WTC11 (cell line): ENCODE measurements at regions not wholly inside any gene's neighbourhood (a gene's known extent, or its start where the extent isn't known, plus 50 kb on each side); places are given as distances from the start of the nearest gene placed in this dataset.

Experiments
- ATAC-seq: fragments of 200-7000 bp; cut with Tn5 transposase; 2 replicates; pipeline ENCODE4 v1.10.0; 2021; ENCODE audit warnings: mild to moderate bottlenecking, moderate library complexity
- CTCF ChIA-PET: fragments of 300-600 bp; sonication (Branson Sonifier 250); formaldehyde crosslinking; loops from one replicate; lab custom pipeline; 2021; ENCODE audit warnings: antibody characterized with exemption; lab: Charles Lee
- POLR2A ChIA-PET: fragments of 350-600 bp; sonication (Branson Sonifier 250); formaldehyde crosslinking; loops from one replicate; lab custom pipeline; 2021; ENCODE audit warnings: antibody characterized with exemption; lab: Charles Lee
- DNase-seq: peaks from one replicate; pipeline ENCODE4 v3.0.0; 2021; ENCODE audit warnings: low spot score
- H3K27ac Mint-ChIP-seq: 2 replicates; pipeline ENCODE4 v1.8.0; 2021; ENCODE audit warnings: mixed read lengths
- H3K27me3 Mint-ChIP-seq: 2 replicates; pipeline ENCODE4 v1.8.0; 2021; ENCODE audit warnings: low read depth, mild to moderate bottlenecking, moderate library complexity, mixed read lengths
- H3K36me3 Mint-ChIP-seq: 2 replicates; pipeline ENCODE4 v1.8.0; 2021; ENCODE audit warnings: mixed read lengths
- H3K4me1 Mint-ChIP-seq: 2 replicates; pipeline ENCODE4 v1.8.0; 2022; ENCODE audit warnings: mixed read lengths
- H3K4me3 Mint-ChIP-seq: 2 replicates; pipeline ENCODE4 v1.8.0; 2021; ENCODE audit warnings: mild to moderate bottlenecking, moderate library complexity, mixed read lengths
- H3K9me3 Mint-ChIP-seq: 2 replicates; pipeline ENCODE4 v1.8.0; 2021; ENCODE audit warnings: mixed read lengths
- ATF3 ChIP-seq: sonication (generic); formaldehyde crosslinking; conservative IDR thresholded peaks from 2 replicates; pipeline ENCODE4 v1.8.1; 2022; ENCODE audit warnings: mild to moderate bottlenecking, missing genetic modification reagents
- ELF4 ChIP-seq: sonication (generic); formaldehyde crosslinking; IDR thresholded peaks from 2 replicates; pipeline ENCODE4 v1.8.1; 2022; ENCODE audit warnings: low read depth, mild to moderate bottlenecking, moderate library complexity, missing genetic modification reagents
- EMX1 ChIP-seq: fragments of 250-450 bp; sonication (Bioruptor Pico); IDR thresholded peaks from 2 replicates; pipeline ENCODE4 v1.8.0; 2021; ENCODE audit warnings: mild to moderate bottlenecking
- ERG ChIP-seq: fragments of 250-450 bp; sonication (Bioruptor Pico); IDR thresholded peaks from 2 replicates; pipeline ENCODE4 v1.8.0; 2021; ENCODE audit warnings: mild to moderate bottlenecking
- FOXK1 ChIP-seq: sonication (generic); formaldehyde crosslinking; IDR thresholded peaks from 2 replicates; pipeline ENCODE4 v1.8.0; 2022; ENCODE audit warnings: mild to moderate bottlenecking, moderate library complexity, missing genetic modification reagents
- FOXP4 ChIP-seq: sonication (generic); formaldehyde crosslinking; IDR thresholded peaks from 2 replicates; pipeline ENCODE4 v1.8.0; 2022; ENCODE audit warnings: mild to moderate bottlenecking, missing genetic modification reagents
- GTF2I ChIP-seq: fragments of 250-450 bp; sonication (Bioruptor Pico); conservative IDR thresholded peaks from 2 replicates; pipeline ENCODE4 v1.4.0; 2021; ENCODE audit warnings: mild to moderate bottlenecking
- HMGA2 ChIP-seq: fragments of 250-450 bp; sonication (Bioruptor Pico); IDR thresholded peaks from 2 replicates; pipeline ENCODE4 v1.4.0; 2021; ENCODE audit warnings: mild to moderate bottlenecking, moderate library complexity
- IRF2 ChIP-seq: sonication (generic); formaldehyde crosslinking; IDR thresholded peaks from 2 replicates; pipeline ENCODE4 v1.8.0; 2022; ENCODE audit warnings: low read depth, missing genetic modification reagents, borderline replicate concordance
- JAZF1 ChIP-seq: fragments of 250-450 bp; sonication (Bioruptor Pico); IDR thresholded peaks from 2 replicates; pipeline ENCODE4 v1.9.0; 2021; ENCODE audit warnings: moderate library complexity, mild to moderate bottlenecking, inconsistent platforms
- MXD4 ChIP-seq: fragments of 250-450 bp; sonication (Bioruptor Pico); IDR thresholded peaks from 2 replicates; pipeline ENCODE4 v1.8.0; 2021; ENCODE audit warnings: mild to moderate bottlenecking, moderate library complexity, borderline replicate concordance
- PRDM15 ChIP-seq: sonication (generic); formaldehyde crosslinking; IDR thresholded peaks from 2 replicates; pipeline ENCODE4 v1.8.0; 2022; ENCODE audit warnings: missing genetic modification reagents
- PRRX2 ChIP-seq: fragments of 250-450 bp; sonication (Bioruptor Pico); IDR thresholded peaks from 2 replicates; pipeline ENCODE4 v1.8.0; 2021; ENCODE audit warnings: mild to moderate bottlenecking
- RELA ChIP-seq: sonication (generic); formaldehyde crosslinking; IDR thresholded peaks from 2 replicates; pipeline ENCODE4 v1.8.1; 2022; ENCODE audit warnings: missing genetic modification reagents, mild to moderate bottlenecking, borderline replicate concordance
- SMAD3 ChIP-seq: sonication (generic); formaldehyde crosslinking; IDR thresholded peaks from 2 replicates; pipeline ENCODE4 v1.8.0; 2022; ENCODE audit warnings: missing genetic modification reagents, mild to moderate bottlenecking, borderline replicate concordance
- SMAD4 ChIP-seq: sonication (generic); formaldehyde crosslinking; IDR thresholded peaks from 2 replicates; pipeline ENCODE4 v1.8.0; 2022; ENCODE audit warnings: mild to moderate bottlenecking, missing genetic modification reagents
- SP1 ChIP-seq: sonication (generic); formaldehyde crosslinking; conservative IDR thresholded peaks from 2 replicates; pipeline ENCODE4 v1.8.1; 2022; ENCODE audit warnings: missing genetic modification reagents
- TEAD1 ChIP-seq: sonication (generic); formaldehyde crosslinking; IDR thresholded peaks from 2 replicates; pipeline ENCODE4 v1.8.0; 2022; ENCODE audit warnings: mild to moderate bottlenecking, missing genetic modification reagents
- TP53 ChIP-seq: sonication (generic); formaldehyde crosslinking; IDR thresholded peaks from 2 replicates; pipeline ENCODE4 v1.8.1; 2023; ENCODE audit warnings: mild to moderate bottlenecking, missing genetic modification reagents
- ZBTB21 ChIP-seq: sonication (generic); formaldehyde crosslinking; IDR thresholded peaks from 2 replicates; pipeline ENCODE4 v1.8.1; 2023; ENCODE audit warnings: mild to moderate bottlenecking, missing genetic modification reagents, borderline replicate concordance
- ZNF232 ChIP-seq: sonication (generic); formaldehyde crosslinking; IDR thresholded peaks from 2 replicates; pipeline ENCODE4 v1.8.0; 2022; ENCODE audit warnings: mild to moderate bottlenecking, missing genetic modification reagents
- ZNF263 ChIP-seq: sonication (generic); formaldehyde crosslinking; IDR thresholded peaks from 2 replicates; pipeline ENCODE4 v1.8.1; 2022; ENCODE audit warnings: low read depth, mild to moderate bottlenecking, moderate library complexity, missing genetic modification reagents
- ZNF396 ChIP-seq: fragments of 250-450 bp; sonication (Bioruptor Pico); IDR thresholded peaks from 2 replicates; pipeline ENCODE4 v1.8.0; 2021; ENCODE audit warnings: mild to moderate bottlenecking, moderate library complexity, borderline replicate concordance
- ZNF423 ChIP-seq: fragments of 250-450 bp; sonication (Bioruptor Pico); IDR thresholded peaks from 2 replicates; pipeline ENCODE4 v2.1.2; 2022; ENCODE audit warnings: mild to moderate bottlenecking, moderate library complexity
- ZNF671 ChIP-seq: fragments of 250-450 bp; sonication (Bioruptor Pico); IDR thresholded peaks from 2 replicates; pipeline ENCODE4 v1.8.0; 2021; ENCODE audit warnings: mild to moderate bottlenecking
- TF ChIP-seq, protein P1 (sequence below): sonication (generic); formaldehyde crosslinking; IDR thresholded peaks from 2 replicates; pipeline ENCODE4 v1.8.1; 2022; ENCODE audit warnings: mild to moderate bottlenecking, missing genetic modification reagents, moderate library complexity, borderline replicate concordance
- TF ChIP-seq, protein P2 (sequence below): sonication (generic); formaldehyde crosslinking; IDR thresholded peaks from 2 replicates; pipeline ENCODE4 v1.8.1; 2022; ENCODE audit warnings: low read depth, mild to moderate bottlenecking, moderate library complexity, missing genetic modification reagents, borderline replicate concordance

DNA sequence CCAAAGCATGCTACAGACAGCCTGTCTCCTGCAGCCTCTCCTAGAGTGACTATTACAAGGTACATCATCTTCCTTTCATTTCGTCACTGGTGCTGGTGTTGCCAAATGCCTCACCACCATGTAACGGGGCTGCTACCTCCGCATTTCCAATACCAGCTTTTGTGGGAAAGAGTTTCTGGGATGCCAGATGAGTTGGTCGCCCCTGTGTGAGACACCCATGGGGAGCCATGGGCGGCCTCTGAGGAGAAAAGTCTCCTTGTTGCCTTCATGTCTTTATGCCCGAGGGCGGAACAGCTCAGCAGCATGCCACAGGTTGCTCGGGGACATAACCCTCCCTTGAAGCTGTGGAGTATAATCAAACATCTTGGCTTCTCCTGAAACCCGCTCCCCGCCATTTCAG is 169.6 kb downstream of the THBS2 start (continued):
- TF ChIP-seq PRDM15 (no peak), IRF2 (CRISPR knock-in tag) (no peak)
- TF ChIP-seq, all 79 proteins: peak for 0

- POLR2A ChIA-PET, result no interaction called here
- no peak overlapping the region for H3K27ac Mint-ChIP-seq
- peaks cover 10% of the 10 kb centered on the region; the same call in 1 of the 2 replicates for H3K4me1 Mint-ChIP-seq
- H3K4me3 Mint-ChIP-seq, result no peak overlapping the region
- no peak for TF ChIP-seq TP53 (CRISPR knock-in tag)
- TF ChIP-seq ELF4 (CRISPR knock-in tag), result no peak
- TF ChIP-seq ERG, result no peak
- no peak for TF ChIP-seq ATF3 (CRISPR knock-in tag)
- no peak for TF ChIP-seq GTF2I (CRISPR knock-in tag)
- TF ChIP-seq, protein P1, sequence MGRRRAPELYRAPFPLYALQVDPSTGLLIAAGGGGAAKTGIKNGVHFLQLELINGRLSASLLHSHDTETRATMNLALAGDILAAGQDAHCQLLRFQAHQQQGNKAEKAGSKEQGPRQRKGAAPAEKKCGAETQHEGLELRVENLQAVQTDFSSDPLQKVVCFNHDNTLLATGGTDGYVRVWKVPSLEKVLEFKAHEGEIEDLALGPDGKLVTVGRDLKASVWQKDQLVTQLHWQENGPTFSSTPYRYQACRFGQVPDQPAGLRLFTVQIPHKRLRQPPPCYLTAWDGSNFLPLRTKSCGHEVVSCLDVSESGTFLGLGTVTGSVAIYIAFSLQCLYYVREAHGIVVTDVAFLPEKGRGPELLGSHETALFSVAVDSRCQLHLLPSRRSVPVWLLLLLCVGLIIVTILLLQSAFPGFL (CRISPR knock-in tag), result no peak
- TF ChIP-seq EMX1, result no peak
- TF ChIP-seq ZNF423, result no peak
- no peak for TF ChIP-seq PRRX2 (CRISPR knock-in tag)
- no peak for TF ChIP-seq SMAD3 (CRISPR knock-in tag)
- TF ChIP-seq SP1, result no peak
- no peak for TF ChIP-seq ZNF396 (CRISPR knock-in tag)
- TF ChIP-seq HMGA2 (CRISPR knock-in tag), result no peak
- TF ChIP-seq ZNF263 (CRISPR knock-in tag), result no peak
- no peak for TF ChIP-seq JAZF1 (CRISPR knock-in tag)
- no peak for TF ChIP-seq RELA (CRISPR knock-in tag)
- no peak for TF ChIP-seq FOXK1 (CRISPR knock-in tag)
- no peak for ATAC-seq
- CTCF ChIA-PET, result no interaction called here
- DNase-seq, result no peak
- peaks cover 5% of the 10 kb centered on the region for H3K36me3 Mint-ChIP-seq
- H3K27me3 Mint-ChIP-seq, result no peaks in the 10 kb centered on the region
- peaks cover 28% of the 10 kb centered on the region for H3K9me3 Mint-ChIP-seq
Observed at GRCh38 chr6:169083508-169083874, 170.2 kb downstream of the THBS2 start.

- ChIA-PET POLR2A (no interaction called here), CTCF (no interaction called here)
- Mint-ChIP-seq H3K4me1 (peaks cover 10% of the 10 kb centered on the region; the same call in 1 of the 2 replicates), H3K27ac (no peak overlapping the region), H3K4me3 (no peak overlapping the region), H3K9me3 (peaks cover 25% of the 10 kb centered on the region), H3K27me3 (no peaks in the 10 kb centered on the region), H3K36me3 (peaks cover 3% of the 10 kb centered on the region)
- no peak; the same call in 1 of the 2 replicates for ATAC-seq
- DNase-seq, result no peak
- TF ChIP-seq ZNF671, result no peak
- no peak for TF ChIP-seq ZNF263 (CRISPR knock-in tag)
- no peak for TF ChIP-seq ZNF232 (CRISPR knock-in tag)
- no peak for TF ChIP-seq ZBTB21 (CRISPR knock-in tag)
- no peak for TF ChIP-seq MXD4 (CRISPR knock-in tag)
- no peak for TF ChIP-seq FOXP4 (CRISPR knock-in tag)
- no peak for TF ChIP-seq TEAD1 (CRISPR knock-in tag)
- TF ChIP-seq, protein P2, sequence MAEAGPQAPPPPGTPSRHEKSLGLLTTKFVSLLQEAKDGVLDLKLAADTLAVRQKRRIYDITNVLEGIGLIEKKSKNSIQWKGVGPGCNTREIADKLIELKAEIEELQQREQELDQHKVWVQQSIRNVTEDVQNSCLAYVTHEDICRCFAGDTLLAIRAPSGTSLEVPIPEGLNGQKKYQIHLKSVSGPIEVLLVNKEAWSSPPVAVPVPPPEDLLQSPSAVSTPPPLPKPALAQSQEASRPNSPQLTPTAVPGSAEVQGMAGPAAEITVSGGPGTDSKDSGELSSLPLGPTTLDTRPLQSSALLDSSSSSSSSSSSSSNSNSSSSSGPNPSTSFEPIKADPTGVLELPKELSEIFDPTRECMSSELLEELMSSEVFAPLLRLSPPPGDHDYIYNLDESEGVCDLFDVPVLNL (CRISPR knock-in tag), result no peak
- TF ChIP-seq SMAD4 (CRISPR knock-in tag), result no peak
Observed at GRCh38 chr6:169082817-169083507, 170.7 kb downstream of the THBS2 start.
